ENCODE measurements at regions not wholly inside any gene's neighbourhood (a gene's known extent, or its start where the extent isn't known, plus 50 kb on each side); places are given as distances from the start of the nearest gene placed in this dataset.

GRCh38 chr1:30507401-30508174 is 215.8 kb downstream of the MATN1 start:
- no peak for TF ChIP-seq CEBPB (IDR thresholded peaks at IDR 0.05; ENCODE audit: low read depth)
- no peak for TF ChIP-seq POLR2AphosphoS5 (IDR thresholded peaks at IDR 0.05; ENCODE audit: low read depth, low read length)
- no peak for TF ChIP-seq CTCF (IDR thresholded peaks at IDR 0.05 in 2 of 3, conservative IDR thresholded peaks at IDR 0.05 in 1 of 3; ENCODE audit: borderline replicate concordance in 1 of 3, insufficient read depth in 1 of 3, low read depth in 2 of 3, low read length in 2 of 3)
- TF ChIP-seq POLR2A (IDR thresholded peaks at IDR 0.05; ENCODE audit: borderline replicate concordance, extremely low read depth, insufficient read depth, insufficient read length) = no peak
- no peak for TF ChIP-seq EZH2phosphoT487 (IDR thresholded peaks at IDR 0.05; ENCODE audit: borderline replicate concordance)
- TF ChIP-seq ZFX (IDR thresholded peaks at IDR 0.05) = no peak
- no peak for TF ChIP-seq EGR1 (IDR thresholded peaks at IDR 0.05; ENCODE audit: low read depth)
- TF ChIP-seq SP1 (IDR thresholded peaks at IDR 0.05; ENCODE audit: low read depth) = no peak
- no peak for TF ChIP-seq EZH2 (IDR thresholded peaks at IDR 0.05)

Data from HCT116 (cell line).